SK-N-DZ (cell line): ENCODE measurements at regions not wholly inside any gene's neighbourhood (a gene's known extent, or its start where the extent isn't known, plus 50 kb on each side); places are given as distances from the start of the nearest gene placed in this dataset.
"Not testable (repeated sequence)": the region's sequence is repeated elsewhere in the genome, so short reads cannot be mapped to it uniquely, and the experiment has no call there.

Experiments used
- DNase-seq: peaks from one replicate; pipeline ENCODE4 v3.0.0-alpha.2; 2015; ENCODE audit warnings: low spot score

GRCh38 chr14:97143011-97143410, 345.8 kb downstream of the VRK1 start:
- DNase-seq, result no peak

GRCh38 chr14:97143456-97143855, 346.3 kb downstream of the VRK1 start:
- no peak for DNase-seq

GRCh38 chr14:97148021-97148420, 350.8 kb downstream of the VRK1 start:
- not testable (repeated sequence) for DNase-seq

- no peak for DNase-seq
These were observed 352.6 kb downstream of the VRK1 start for GRCh38 chr14:97149775-97150174.

- no peak for DNase-seq
These were observed 356.3 kb downstream of the VRK1 start for GRCh38 chr14:97153527-97153926.

- no peak for DNase-seq
These were observed 358.1 kb downstream of the VRK1 start for GRCh38 chr14:97155320-97155719.

- no peak for DNase-seq
These were observed 358.6 kb downstream of the VRK1 start for GRCh38 chr14:97155814-97156213.

- DNase-seq, result no peak
These were observed 359.5 kb downstream of the VRK1 start for GRCh38 chr14:97156705-97157104.

GRCh38 chr14:97158102-97158501, 360.9 kb downstream of the VRK1 start:
- DNase-seq, result no peak

- DNase-seq, result no peak
These were observed 361.9 kb downstream of the VRK1 start for GRCh38 chr14:97159124-97159523.

GRCh38 chr14:97162621-97163020, 365.4 kb downstream of the VRK1 start:
- no peak for DNase-seq

GRCh38 chr14:97164021-97164420, 366.8 kb downstream of the VRK1 start:
- DNase-seq, result no peak

GRCh38 chr14:97166497-97166896, 369.3 kb downstream of the VRK1 start:
- DNase-seq, result no peak

- not testable (repeated sequence) for DNase-seq
These were observed 370.4 kb downstream of the VRK1 start for GRCh38 chr14:97167577-97167976.

- DNase-seq, result no peak
These were observed 375.5 kb downstream of the VRK1 start for GRCh38 chr14:97172644-97173043.

- DNase-seq, result peak; percentile 10
These were observed 379.8 kb downstream of the VRK1 start for GRCh38 chr14:97177016-97177415.

- DNase-seq, result no peak
These were observed 380.5 kb downstream of the VRK1 start for GRCh38 chr14:97177635-97178034.

GRCh38 chr14:97178781-97179180, 381.6 kb downstream of the VRK1 start:
- DNase-seq, result no peak

- no peak for DNase-seq
These were observed 382.4 kb downstream of the VRK1 start for GRCh38 chr14:97179573-97179972.

GRCh38 chr14:97180304-97181200, 383.4 kb downstream of the VRK1 start:
- DNase-seq, result no peak

GRCh38 chr14:97185186-97185585, 388.0 kb downstream of the VRK1 start:
- no peak for DNase-seq

GRCh38 chr14:97187916-97188315, 390.7 kb downstream of the VRK1 start:
- no peak for DNase-seq

- DNase-seq, result no peak
These were observed 399.2 kb downstream of the VRK1 start for GRCh38 chr14:97196336-97196735.

- DNase-seq, result no peak
These were observed 401.6 kb downstream of the VRK1 start for GRCh38 chr14:97198813-97199212.
